DOHH2 (cell line): ENCODE measurements at regions not wholly inside any gene's neighbourhood (a gene's known extent, or its start where the extent isn't known, plus 50 kb on each side); places are given as distances from the start of the nearest gene placed in this dataset.

ENCODE experiments used
- H3F3A ChIP-seq: fragments of 200-600 bp; sonication (generic), shearing (Covaris generic); 2 replicates; pipeline ENCODE4 v1.6.0; 2016; ENCODE audit warnings: antibody characterized with exemption, mild to moderate bottlenecking; ENCODE audit not compliant: control insufficient read depth, insufficient read depth
- H3K27ac ChIP-seq: fragments of 200-600 bp; sonication (generic); 2 replicates; pipeline ENCODE4 v1.5.1; 2014; ENCODE audit warnings: low read depth, mild to moderate bottlenecking, low read length, moderate library complexity
- H3K27me3 ChIP-seq: fragments of 200-600 bp; sonication (generic); 2 replicates; pipeline ENCODE4 v1.6.1; 2014; ENCODE audit warnings: mild to moderate bottlenecking, low read length, mixed read lengths; ENCODE audit not compliant: control insufficient read depth
- H3K36me3 ChIP-seq: fragments of 200-600 bp; sonication (generic); 2 replicates; pipeline ENCODE4 v1.6.1; 2014; ENCODE audit warnings: mild to moderate bottlenecking, low read length, moderate library complexity, mixed read lengths; ENCODE audit not compliant: control insufficient read depth
- H3K4me1 ChIP-seq: fragments of 200-600 bp; sonication (generic); 2 replicates; pipeline ENCODE4 v1.6.1; 2014; ENCODE audit warnings: mild to moderate bottlenecking, low read length, mixed read lengths; ENCODE audit not compliant: control insufficient read depth
- H3K4me2 ChIP-seq: fragments of 200-600 bp; sonication (generic); 2 replicates; pipeline ENCODE4 v1.6.0; 2014; ENCODE audit warnings: mild to moderate bottlenecking, low read length, moderate library complexity
- H3K4me3 ChIP-seq: fragments of 200-600 bp; sonication (generic); 2 replicates; pipeline ENCODE4 v1.5.1; 2014; ENCODE audit warnings: mild to moderate bottlenecking, low read length, mixed read lengths
- H3K79me2 ChIP-seq: fragments of 200-600 bp; sonication (generic); 2 replicates; pipeline ENCODE4 v1.6.1; 2014; ENCODE audit warnings: mild to moderate bottlenecking, low read length, mixed read lengths; ENCODE audit not compliant: control insufficient read depth
- H3K9me2 ChIP-seq: fragments of 200-600 bp; sonication (generic); replicated peaks from 2 replicates; pipeline ENCODE4 v1.6.1; 2014; ENCODE audit warnings: mild to moderate bottlenecking, low read length, mixed read lengths; ENCODE audit not compliant: control insufficient read depth
- H3K9me3 ChIP-seq: fragments of 200-600 bp; sonication (generic); 2 replicates; pipeline ENCODE4 v1.6.1; 2014; ENCODE audit warnings: antibody characterized with exemption, low read length, mixed read lengths; ENCODE audit not compliant: control insufficient read depth, insufficient read depth
- H4K20me1 ChIP-seq: fragments of 200-600 bp; sonication (generic); 2 replicates; pipeline ENCODE4 v1.6.0; 2014; ENCODE audit warnings: low read depth, mild to moderate bottlenecking, antibody characterized with exemption, low read length, moderate library complexity; ENCODE audit not compliant: control insufficient read depth, insufficient read depth
- CTCF ChIP-seq: fragments of 200-600 bp; sonication (generic); IDR thresholded peaks from one replicate; pipeline ENCODE4 v1.5.1; 2014; ENCODE audit warnings: antibody characterized with exemption, mild to moderate bottlenecking, low read depth, low read length; ENCODE audit not compliant: poor library complexity, severe bottlenecking
- EZH2phosphoT487 ChIP-seq: fragments of 200-600 bp; sonication (generic); IDR thresholded peaks from 2 replicates; pipeline ENCODE4 v1.6.1; 2017; ENCODE audit warnings: borderline replicate concordance, mild to moderate bottlenecking, antibody characterized with exemption, low read length, moderate library complexity, mixed read lengths

GRCh38 chr10:53700278-53700677 is 927.7 kb upstream of the MBL2 start:
- no peaks in the 10 kb centered on the region for H3K4me1 ChIP-seq

DNA sequence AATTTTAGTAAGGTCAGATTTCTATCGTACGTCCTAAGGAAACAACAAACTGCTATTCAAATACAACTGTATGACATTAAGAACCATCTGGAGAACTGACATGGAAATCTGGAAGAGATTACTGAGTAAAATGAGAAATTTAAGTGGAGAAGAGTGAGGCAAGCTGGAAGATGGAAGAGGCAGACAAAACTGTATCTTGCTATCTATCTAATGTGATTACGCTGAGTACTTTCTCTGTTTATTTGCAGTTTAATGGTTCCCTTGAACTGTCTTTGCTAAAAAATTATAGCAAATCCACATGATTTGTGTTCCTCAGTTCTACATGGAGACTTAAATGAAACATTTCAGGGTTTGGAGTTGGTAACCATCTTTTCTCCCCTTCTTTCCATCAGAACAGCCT is 927.1 kb upstream of the MBL2 start:
- no peak for TF ChIP-seq EZH2phosphoT487
- TF ChIP-seq CTCF = no peak

More at GRCh38 chr10:53700278-53700677, 927.7 kb upstream of the MBL2 start:
- Histone ChIP-seq H4K20me1 (no peaks in the 10 kb centered on the region), H3K79me2 (no peaks in the 10 kb centered on the region), H3K27me3 (no peaks in the 10 kb centered on the region), H3F3A (no peaks in the 10 kb centered on the region), H3K9me2 (no peaks in the 10 kb centered on the region), H3K27ac (no peak overlapping the region), H3K36me3 (no peaks in the 10 kb centered on the region), H3K4me2 (no peak overlapping the region), H3K4me3 (no peak overlapping the region), H3K9me3 (no peaks in the 10 kb centered on the region)
- TF ChIP-seq EZH2phosphoT487 (no peak), CTCF (no peak)

DNA sequence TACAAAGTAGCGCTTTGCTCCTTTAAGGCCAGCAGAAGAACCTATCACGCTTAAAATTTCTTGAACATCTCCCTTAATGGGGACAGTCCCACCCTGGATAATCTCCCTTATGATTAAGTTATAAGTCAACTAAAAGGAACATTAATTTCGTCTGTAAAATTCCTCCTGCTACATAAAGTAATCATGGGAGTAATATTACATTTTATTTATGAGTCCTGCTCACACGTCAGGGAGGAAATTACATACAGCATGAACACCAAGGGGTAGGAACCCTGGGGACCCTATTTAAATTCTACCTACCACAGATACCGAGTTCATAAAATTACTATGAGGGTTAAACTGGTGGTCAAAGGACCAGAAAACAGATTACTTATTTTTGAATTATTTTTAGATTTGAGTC is 926.6 kb upstream of the MBL2 start:
- Histone ChIP-seq H3K27me3 (no peaks in the 10 kb centered on the region), H3F3A (no peaks in the 10 kb centered on the region), H3K4me2 (no peak overlapping the region), H3K9me2 (no peaks in the 10 kb centered on the region), H3K79me2 (no peaks in the 10 kb centered on the region), H3K4me3 (no peak overlapping the region), H3K4me1 (no peaks in the 10 kb centered on the region), H3K36me3 (no peaks in the 10 kb centered on the region), H3K27ac (no peak overlapping the region), H3K9me3 (no peaks in the 10 kb centered on the region), H4K20me1 (no peaks in the 10 kb centered on the region)
- TF ChIP-seq CTCF = no peak
- TF ChIP-seq EZH2phosphoT487 = no peak

More for the DNA sequence above, 927.1 kb upstream of the MBL2 start:
- Histone ChIP-seq H3K4me1 (no peaks in the 10 kb centered on the region), H3K9me3 (no peaks in the 10 kb centered on the region), H3F3A (no peaks in the 10 kb centered on the region), H3K4me3 (no peak overlapping the region), H4K20me1 (no peaks in the 10 kb centered on the region), H3K27me3 (no peaks in the 10 kb centered on the region), H3K4me2 (no peak overlapping the region), H3K27ac (no peak overlapping the region), H3K9me2 (no peaks in the 10 kb centered on the region), H3K79me2 (no peaks in the 10 kb centered on the region), H3K36me3 (no peaks in the 10 kb centered on the region)

DNA sequence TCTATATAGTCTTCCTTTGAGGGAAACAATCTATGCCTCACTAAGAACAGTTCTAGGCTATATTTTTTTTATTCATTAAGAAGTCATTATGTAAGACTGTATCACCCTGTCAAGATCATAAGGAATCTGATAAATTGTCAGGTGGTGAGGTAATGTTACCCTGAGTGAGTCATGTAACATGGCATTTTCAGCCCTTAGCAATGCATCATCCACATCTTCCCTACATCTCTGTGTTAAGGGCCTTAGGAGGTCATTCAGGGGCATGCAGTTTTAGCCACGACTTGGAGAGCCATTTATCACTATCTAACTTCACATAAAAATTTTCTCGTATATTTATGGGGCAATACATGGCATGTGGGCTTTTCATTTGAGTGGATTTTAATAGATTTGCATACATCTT is 924.5 kb upstream of the MBL2 start:
- Histone ChIP-seq H3K36me3 (no peaks in the 10 kb centered on the region), H3K79me2 (no peaks in the 10 kb centered on the region)

More for the DNA sequence above, 924.5 kb upstream of the MBL2 start:
- Histone ChIP-seq H3K9me3 (no peaks in the 10 kb centered on the region), H3K27ac (no peak overlapping the region), H3K4me3 (no peak overlapping the region), H3K9me2 (no peaks in the 10 kb centered on the region), H3F3A (no peaks in the 10 kb centered on the region), H3K4me2 (no peak overlapping the region), H3K27me3 (no peaks in the 10 kb centered on the region), H4K20me1 (no peaks in the 10 kb centered on the region), H3K4me1 (no peaks in the 10 kb centered on the region)
- TF ChIP-seq EZH2phosphoT487 (no peak), CTCF (no peak)
